CD4-positive, alpha-beta T cell treated with Interleukin-4 for 4 hours (primary cell): ENCODE measurements at regions not wholly inside any gene's neighbourhood (a gene's known extent, or its start where the extent isn't known, plus 50 kb on each side); places are given as distances from the start of the nearest gene placed in this dataset.

ENCODE experiments used
- DNase-seq: peaks from one replicate; pipeline ENCODE4 v3.0.0-alpha.2; 2020

- DNase-seq = no peak
Measured at GRCh38 chr11:23490557-23491235, 630.4 kb upstream of the CCDC179 start.

GRCh38 chr11:23494981-23495380 lies 634.7 kb upstream of the CCDC179 start:
- DNase-seq = no peak

GRCh38 chr11:23496340-23496739 lies 636.1 kb upstream of the CCDC179 start:
- no peak for DNase-seq

GRCh38 chr11:23497040-23497439 lies 636.8 kb upstream of the CCDC179 start:
- DNase-seq = no peak

GRCh38 chr11:23502389-23502788 lies 642.1 kb upstream of the CCDC179 start:
- no peak for DNase-seq

- DNase-seq = no peak
Measured at GRCh38 chr11:23502826-23503225, 642.6 kb upstream of the CCDC179 start.

- no peak for DNase-seq
Measured at GRCh38 chr11:23509023-23509422, 648.7 kb upstream of the CCDC179 start.

- DNase-seq = no peak
Measured at GRCh38 chr11:23509821-23510220, 649.5 kb upstream of the CCDC179 start.

GRCh38 chr11:23519194-23519593 lies 658.9 kb upstream of the CCDC179 start:
- DNase-seq = no peak

- DNase-seq = no peak
Measured at GRCh38 chr11:23520226-23520960, 660.1 kb upstream of the CCDC179 start.

- DNase-seq = no peak
Measured at GRCh38 chr11:23536907-23537306, 676.6 kb upstream of the CCDC179 start.

GRCh38 chr11:23539556-23539955 lies 679.3 kb upstream of the CCDC179 start:
- DNase-seq = no peak

GRCh38 chr11:23540101-23540561 lies 679.9 kb upstream of the CCDC179 start:
- no peak for DNase-seq

- no peak for DNase-seq
Measured at GRCh38 chr11:23542189-23542588, 681.9 kb upstream of the CCDC179 start.

- no peak for DNase-seq
Measured at GRCh38 chr11:23542816-23543215, 682.5 kb upstream of the CCDC179 start.

- no peak for DNase-seq
Measured at GRCh38 chr11:23543651-23544222, 683.5 kb upstream of the CCDC179 start.

GRCh38 chr11:23551706-23552105 lies 691.4 kb upstream of the CCDC179 start:
- no peak for DNase-seq

- DNase-seq = no peak
Measured at GRCh38 chr11:23554002-23554401, 693.7 kb upstream of the CCDC179 start.

- DNase-seq = no peak
Measured at GRCh38 chr11:23555085-23555484, 694.8 kb upstream of the CCDC179 start.

GRCh38 chr11:23556163-23556750 lies 696.0 kb upstream of the CCDC179 start:
- DNase-seq = no peak

- no peak for DNase-seq
Measured at GRCh38 chr11:23563591-23563990, 703.3 kb upstream of the CCDC179 start.

GRCh38 chr11:23564370-23564769 lies 704.1 kb upstream of the CCDC179 start:
- no peak for DNase-seq

- no peak for DNase-seq
Measured at GRCh38 chr11:23569134-23569533, 708.9 kb upstream of the CCDC179 start.

- peak; percentile 3 for DNase-seq
Measured at GRCh38 chr11:23569547-23569946, 709.3 kb upstream of the CCDC179 start.
